AG09309 (cell line): ENCODE measurements at regions not wholly inside any gene's neighbourhood (a gene's known extent, or its start where the extent isn't known, plus 50 kb on each side); places are given as distances from the start of the nearest gene placed in this dataset.
"Not testable (repeated sequence)": the region's sequence is repeated elsewhere in the genome, so short reads cannot be mapped to it uniquely, and the experiment has no call there.

Experiments used
- DNase-seq: peaks from one replicate; pipeline ENCODE4 v3.0.0-alpha.2; 2010; ENCODE audit warnings: low read depth
- H3K4me3 ChIP-seq: 2 replicates; pipeline ENCODE4 v1.5.1; 2011; ENCODE audit warnings: mild to moderate bottlenecking, low read depth, low read length, moderate library complexity; ENCODE audit not compliant: control insufficient read depth
- CTCF ChIP-seq: IDR thresholded peaks from 2 replicates; pipeline ENCODE4 v1.5.1; 2011; ENCODE audit warnings: mild to moderate bottlenecking, low read depth, low read length, inconsistent platforms; ENCODE audit not compliant: insufficient read depth, control insufficient read depth; ENCODE audit errors: missing control alignments

- no peak for DNase-seq
- TF ChIP-seq CTCF: no peak
- no peak overlapping the region for H3K4me3 ChIP-seq
Measured at GRCh38 chr5:87029951-87030350, 237.7 kb upstream of the RASA1 start.

GRCh38 chr5:87030699-87031098 is 237.0 kb upstream of the RASA1 start:
- no peak overlapping the region for H3K4me3 ChIP-seq
- no peak for DNase-seq
- no peak for TF ChIP-seq CTCF

- H3K4me3 ChIP-seq: no peak overlapping the region
- no peak for DNase-seq
- no peak for TF ChIP-seq CTCF
Measured at GRCh38 chr5:87034557-87034956, 233.1 kb upstream of the RASA1 start.

- no peak overlapping the region for H3K4me3 ChIP-seq
- no peak for DNase-seq
- TF ChIP-seq CTCF: no peak
Measured at GRCh38 chr5:87042554-87042953, 225.1 kb upstream of the RASA1 start.

GRCh38 chr5:87048156-87048555 is 219.5 kb upstream of the RASA1 start:
- no peak overlapping the region for H3K4me3 ChIP-seq
- no peak for TF ChIP-seq CTCF
- DNase-seq: no peak

GRCh38 chr5:87049012-87049411 is 218.7 kb upstream of the RASA1 start:
- not testable (repeated sequence) for H3K4me3 ChIP-seq, DNase-seq

- H3K4me3 ChIP-seq: no peak overlapping the region
- DNase-seq: no peak
- no peak for TF ChIP-seq CTCF
Measured at GRCh38 chr5:87051502-87052113, 216.1 kb upstream of the RASA1 start.
